Neuronal stem cell (in vitro differentiated cells): ENCODE measurements at regions not wholly inside any gene's neighbourhood (a gene's known extent, or its start where the extent isn't known, plus 50 kb on each side); places are given as distances from the start of the nearest gene placed in this dataset.
"Not testable (repeated sequence)": the region's sequence is repeated elsewhere in the genome, so short reads cannot be mapped to it uniquely, and the experiment has no call there.

Experiments used
- DNase-seq: peaks from one replicate; pipeline ENCODE4 v3.0.0-alpha.2; 2013; ENCODE audit warnings: low spot score
- H2AFZ ChIP-seq: one replicate; pipeline ENCODE4 v1.6.1; 2013; ENCODE audit warnings: mild to moderate bottlenecking, low read length, inconsistent platforms
- H2AK5ac ChIP-seq: 2 replicates; pipeline ENCODE4 v1.6.1; 2013; ENCODE audit warnings: low read depth, mild to moderate bottlenecking, inconsistent platforms, low read length, moderate library complexity, mixed read lengths
- H2BK120ac ChIP-seq: 2 replicates; pipeline ENCODE4 v1.6.1; 2013; ENCODE audit warnings: low read depth, mild to moderate bottlenecking, inconsistent platforms, low read length, moderate library complexity, mixed read lengths
- H2BK12ac ChIP-seq: one replicate; pipeline ENCODE4 v1.6.1; 2013; ENCODE audit warnings: low read length, inconsistent platforms
- H2BK15ac ChIP-seq: 2 replicates; pipeline ENCODE4 v1.6.1; 2013; ENCODE audit warnings: mild to moderate bottlenecking, low read length, inconsistent platforms, mixed read lengths
- H2BK5ac ChIP-seq: one replicate; pipeline ENCODE4 v1.6.1; 2013; ENCODE audit warnings: inconsistent platforms, mild to moderate bottlenecking, low read length, moderate library complexity
- H3K14ac ChIP-seq: one replicate; pipeline ENCODE4 v1.6.1; 2013; ENCODE audit warnings: low read length, inconsistent platforms
- H3K18ac ChIP-seq: 2 replicates; pipeline ENCODE4 v1.6.1; 2013; ENCODE audit warnings: low read length, inconsistent platforms
- H3K23ac ChIP-seq: 2 replicates; pipeline ENCODE4 v1.6.1; 2013; ENCODE audit warnings: low read depth, mild to moderate bottlenecking, mixed read lengths, low read length, inconsistent platforms; ENCODE audit not compliant: poor library complexity
- H3K27ac ChIP-seq: replicated peaks from 3 replicates; pipeline ENCODE4 v1.5.1; 2013; ENCODE audit warnings: low read length, inconsistent platforms
- H3K27me3 ChIP-seq, 3 experiments: 2 replicates each; pipeline ENCODE4 v1.6.1; 2013; ENCODE audit warnings: low read length in 3 of 3, mild to moderate bottlenecking in 2 of 3, inconsistent platforms in 1 of 3, low read depth in 1 of 3, mixed read lengths in 1 of 3, moderate library complexity in 1 of 3; ENCODE audit not compliant: control insufficient read depth in 3 of 3, insufficient read depth in 3 of 3
- H3K36me3 ChIP-seq, 2 donors: replicated peaks in 1 of 2; 2 replicates each; pipeline ENCODE4 v1.6.1; 2013; ENCODE audit warnings: low read length in 2 of 2; ENCODE audit not compliant: control insufficient read depth in 2 of 2, insufficient read depth in 2 of 2
- H3K4ac ChIP-seq: 2 replicates; pipeline ENCODE4 v1.6.1; 2013; ENCODE audit warnings: inconsistent platforms, mild to moderate bottlenecking, low read length, moderate library complexity
- H3K4me1 ChIP-seq, 2 donors: 1 replicate in 1 of 2; 2 replicates in 1 of 2; pipeline ENCODE4 v1.6.1; 2013; ENCODE audit warnings: low read length in 2 of 2, low read depth in 1 of 2; ENCODE audit not compliant: control insufficient read depth in 2 of 2, insufficient read depth in 1 of 2
- H3K4me2 ChIP-seq: one replicate; pipeline ENCODE4 v1.6.1; 2013; ENCODE audit warnings: mild to moderate bottlenecking, low read length, inconsistent platforms; ENCODE audit not compliant: insufficient read depth, poor library complexity, severe bottlenecking
- H3K4me3 ChIP-seq, 2 donors: 2 replicates each; pipeline ENCODE4 v1.5.1; 2013; ENCODE audit warnings: low read length in 2 of 2, mild to moderate bottlenecking in 2 of 2, inconsistent platforms in 1 of 2, moderate library complexity in 1 of 2
- H3K79me1 ChIP-seq: one replicate; pipeline ENCODE4 v1.6.1; 2013; ENCODE audit warnings: low read depth, mild to moderate bottlenecking, inconsistent platforms, low read length, moderate library complexity
- H3K9ac ChIP-seq: one replicate; pipeline ENCODE4 v1.6.1; 2013; ENCODE audit warnings: mild to moderate bottlenecking, low read depth, low read length, inconsistent platforms; ENCODE audit not compliant: poor library complexity
- H3K9me3 ChIP-seq, 2 donors: replicated peaks in 1 of 2; 2 replicates each; pipeline versions ENCODE3 to v1.6.1; 2013; ENCODE audit warnings: low read length in 2 of 2, mild to moderate bottlenecking in 2 of 2, inconsistent platforms in 1 of 2, low read depth in 1 of 2, mixed read lengths in 1 of 2, moderate library complexity in 1 of 2; ENCODE audit not compliant: control insufficient read depth in 2 of 2, insufficient read depth in 1 of 2
- H4K8ac ChIP-seq: one replicate; pipeline ENCODE4 v1.6.1; 2013; ENCODE audit warnings: low read depth, mild to moderate bottlenecking, inconsistent platforms, low read length, moderate library complexity
- H4K91ac ChIP-seq: one replicate; pipeline ENCODE4 v1.6.1; 2013; ENCODE audit warnings: low read length, low read depth, mild to moderate bottlenecking, inconsistent platforms; ENCODE audit not compliant: poor library complexity
- WGBS, 2 donors: extraction: QIAGEN DNeasy Blood & Tissue Kit; methylation state at CpG; one replicate each; pipeline ENCODE4 v1.1.7; 2013; ENCODE audit warnings: missing lambda C conversion rate in 2 of 2, mixed read lengths in 1 of 2; ENCODE audit not compliant: insufficient read length in 2 of 2, insufficient replicate concordance in 1 of 2; ENCODE audit errors: extremely low coverage in 2 of 2; 5-methylcytosine and 5-hydroxymethylcytosine counted together

- not testable (repeated sequence) for H3K36me3 ChIP-seq, H3K4me1 ChIP-seq, H3K4me2 ChIP-seq, H3K27me3 ChIP-seq, H4K91ac ChIP-seq, H2AK5ac ChIP-seq, H4K8ac ChIP-seq, H2BK120ac ChIP-seq, H3K4me3 ChIP-seq, H3K4ac ChIP-seq, H3K27ac ChIP-seq, H3K18ac ChIP-seq, H2BK15ac ChIP-seq, H2AFZ ChIP-seq, H3K9ac ChIP-seq, H3K9me3 ChIP-seq, H2BK5ac ChIP-seq, H3K79me1 ChIP-seq, H3K14ac ChIP-seq, H3K23ac ChIP-seq, H2BK12ac ChIP-seq, DNase-seq
- no CpG with 5 or more reads among the region's 7 CpGs for WGBS, 2 donors
Measured at GRCh38 chr9:65416948-65417347, 131.9 kb upstream of the FOXD4L5 start.

GRCh38 chr9:65414249-65414648, 129.2 kb upstream of the FOXD4L5 start:
- H3K18ac ChIP-seq, H3K9me3 ChIP-seq, H2BK12ac ChIP-seq, H3K4ac ChIP-seq, H2AK5ac ChIP-seq, H3K4me3 ChIP-seq, H3K4me1 ChIP-seq, H4K91ac ChIP-seq, H3K23ac ChIP-seq, H3K14ac ChIP-seq, H3K27ac ChIP-seq, H2BK120ac ChIP-seq, H3K9ac ChIP-seq, H3K27me3 ChIP-seq, H3K36me3 ChIP-seq, DNase-seq, H2BK15ac ChIP-seq, H2BK5ac ChIP-seq, H4K8ac ChIP-seq, H3K79me1 ChIP-seq, H3K4me2 ChIP-seq, H2AFZ ChIP-seq: not testable (repeated sequence)
- no CpG with 5 or more reads among the region's 4 CpGs for WGBS, 2 donors

- H2BK5ac ChIP-seq, H4K8ac ChIP-seq, H3K4me3 ChIP-seq, H3K36me3 ChIP-seq, H3K9ac ChIP-seq, H2AK5ac ChIP-seq, H2BK15ac ChIP-seq, H3K4ac ChIP-seq, H2BK120ac ChIP-seq, H3K18ac ChIP-seq, H3K4me2 ChIP-seq, H2BK12ac ChIP-seq, H3K14ac ChIP-seq, H3K4me1 ChIP-seq, H2AFZ ChIP-seq, H3K23ac ChIP-seq, H3K79me1 ChIP-seq, DNase-seq, H3K27ac ChIP-seq, H3K27me3 ChIP-seq, H3K9me3 ChIP-seq, H4K91ac ChIP-seq: not testable (repeated sequence)
- WGBS, 2 donors: no CpG with 5 or more reads among the region's 5 CpGs
Measured at GRCh38 chr9:65413371-65413770, 128.4 kb upstream of the FOXD4L5 start.

- H4K91ac ChIP-seq: no peak overlapping the region
- H4K8ac ChIP-seq: no peak overlapping the region
- H3K23ac ChIP-seq: no peak overlapping the region
- no peak overlapping the region for H3K9ac ChIP-seq
- H3K14ac ChIP-seq: no peak overlapping the region
- H3K4me1 ChIP-seq: no peaks in the 10 kb centered on the region
- no peak overlapping the region for H3K27ac ChIP-seq
- H2BK5ac ChIP-seq: no peak overlapping the region
- no peak overlapping the region for H3K4me2 ChIP-seq
- H2BK12ac ChIP-seq: no peak overlapping the region
- H3K27me3 ChIP-seq: peaks cover 0 to 3% (median 0%) of the 10 kb centered on the region in 3 experiments
- H3K9me3 ChIP-seq: peaks cover 0 to 5% of the 10 kb centered on the region in 2 donors
- no CpG with 5 or more reads among the region's 8 CpGs for WGBS, 2 donors
- no peak overlapping the region for H3K18ac ChIP-seq
- H2BK120ac ChIP-seq: no peak overlapping the region
- H3K36me3 ChIP-seq: no peaks in the 10 kb centered on the region
- H3K79me1 ChIP-seq: no peaks in the 10 kb centered on the region
- no peak overlapping the region for H3K4ac ChIP-seq
- H2BK15ac ChIP-seq: no peak overlapping the region
- H3K4me3 ChIP-seq: no peak overlapping the region
- DNase-seq: no peak
- H2AFZ ChIP-seq: no peak overlapping the region
- no peak overlapping the region for H2AK5ac ChIP-seq
Measured at GRCh38 chr9:65411901-65412300, 126.9 kb upstream of the FOXD4L5 start.
